GM12878 (cell line): ENCODE measurements at regions not wholly inside any gene's neighbourhood (a gene's known extent, or its start where the extent isn't known, plus 50 kb on each side); places are given as distances from the start of the nearest gene placed in this dataset.

Source experiments
- ATAC-seq: fragments of 200-7000 bp; cut with Tn5 transposase; 3 replicates; pipeline ENCODE4 v1.9.1; 2020; ENCODE audit warnings: mild to moderate bottlenecking, moderate library complexity
- BruUV-seq: library from RNA; stranded (reverse); fragments of 400-500 nt; replicated peaks from 2 replicates; lab custom pipeline; 2021; lab: Mats Ljungman, UMichigan
- CTCF ChIA-PET: fragments of 300-600 bp; sonication (Branson Sonifier 250); formaldehyde crosslinking; extraction: SDS; loops from one replicate; lab custom pipeline; 2021; ENCODE audit warnings: inconsistent platforms; lab: Yijun Ruan, JAX
- POLR2A ChIA-PET: fragments of 350-600 bp; formaldehyde crosslinking; extraction: SDS; loops from one replicate; lab custom pipeline; 2021; ENCODE audit warnings: inconsistent platforms; lab: Charles Lee
- RAD21 ChIA-PET: fragments of 300-600 bp; sonication (Branson Sonifier 250); formaldehyde crosslinking; loops from one replicate; lab custom pipeline; 2023; ENCODE audit warnings: antibody characterized with exemption; ENCODE audit not compliant: unreplicated experiment; lab: Charles Lee
- SMC1A ChIA-PET: fragments of 300-600 bp; sonication (Branson Sonifier 250); formaldehyde crosslinking; loops from one replicate; lab custom pipeline; 2023; ENCODE audit not compliant: unreplicated experiment, uncharacterized antibody; lab: Charles Lee
- DNase-seq: peaks from one replicate; pipeline ENCODE4 v3.0.0-alpha.2; 2011; ENCODE audit warnings: low read depth, low spot score
- FAIRE-seq: peaks from 3 replicates; lab custom pipeline; 2011; peaks lifted over from hg19 to GRCh38; lab: Jason Lieb, UNC
- H2AFZ ChIP-seq: 2 replicates; pipeline ENCODE4 v1.6.0; 2011; ENCODE audit warnings: low read depth, low read length, control low read depth; ENCODE audit not compliant: control insufficient read depth
- H3K27ac ChIP-seq: 2 replicates; pipeline ENCODE4 v1.5.1; 2011; ENCODE audit warnings: control low read depth; ENCODE audit not compliant: control insufficient read depth, insufficient read depth
- H3K27me3 ChIP-seq, 2 experiments: replicated peaks in 1 of 2; 2 replicates each; pipeline versions ENCODE4 v1.6.0 to v1.6.1; 2011; ENCODE audit warnings: low read length in 1 of 2; ENCODE audit not compliant: control insufficient read depth in 2 of 2, insufficient read depth in 2 of 2
- H3K36me3 ChIP-seq, 2 experiments: 2 replicates each; pipeline ENCODE4 v1.5.1; 2011; ENCODE audit warnings: low read length in 1 of 2; ENCODE audit not compliant: control insufficient read depth in 2 of 2, insufficient read depth in 2 of 2
- H3K4me1 ChIP-seq: 2 replicates; pipeline ENCODE4 v1.6.1; 2011; ENCODE audit warnings: mild to moderate bottlenecking, low read length, moderate library complexity, mixed read lengths; ENCODE audit not compliant: control insufficient read depth, insufficient read depth
- H3K4me2 ChIP-seq: 2 replicates; pipeline ENCODE4 v1.6.0; 2011; ENCODE audit warnings: control low read depth; ENCODE audit not compliant: control insufficient read depth, insufficient read depth
- H3K4me3 ChIP-seq: fragments of 200-600 bp; sonication (generic); 2 replicates; pipeline ENCODE4 v1.5.1; 2016
- H3K79me2 ChIP-seq: 2 replicates; pipeline ENCODE4 v1.6.0; 2011; ENCODE audit warnings: low read length; ENCODE audit not compliant: control insufficient read depth, insufficient read depth
- H3K9ac ChIP-seq: 2 replicates; pipeline ENCODE4 v1.8.0; 2011; ENCODE audit warnings: low read length, control low read depth, mixed read lengths; ENCODE audit not compliant: control insufficient read depth, insufficient read depth
- H3K9me3 ChIP-seq: replicated peaks from 3 replicates; pipeline ENCODE4 v1.5.1; 2011; ENCODE audit warnings: mild to moderate bottlenecking, low read length; ENCODE audit not compliant: control insufficient read depth, insufficient read depth
- H4K20me1 ChIP-seq: 2 replicates; pipeline ENCODE4 v1.6.0; 2011; ENCODE audit not compliant: control insufficient read depth, insufficient read depth
- BMI1 ChIP-seq: fragments of 450-650 bp; IDR thresholded peaks from 2 replicates; pipeline ENCODE4 v1.6.1; 2016; ENCODE audit warnings: mild to moderate bottlenecking, moderate library complexity, borderline replicate concordance
- CBX5 ChIP-seq: sonication (generic); IDR thresholded peaks from 2 replicates; pipeline ENCODE4 v1.6.1; 2016; ENCODE audit warnings: low read depth, moderate library complexity, mild to moderate bottlenecking, inconsistent platforms
- KAT2A ChIP-seq: conservative IDR thresholded peaks from 2 replicates; pipeline ENCODE4 v1.6.1; 2011; ENCODE audit warnings: low read depth, low read length; ENCODE audit not compliant: control insufficient read depth
- SMARCA5 ChIP-seq: fragments of 450-650 bp; IDR thresholded peaks from 2 replicates; pipeline ENCODE4 v1.6.1; 2017; ENCODE audit warnings: mild to moderate bottlenecking
- WGBS: methylation state at CpG from one replicate; pipeline ENCODE4 v1.1.6; 2016; ENCODE audit warnings: low lambda C conversion rate; ENCODE audit not compliant: insufficient replicate concordance, insufficient coverage; ENCODE audit errors: missing lambda C conversion rate; 5-methylcytosine and 5-hydroxymethylcytosine counted together
- in situ Hi-C: fragments of 300-500 bp; cut with MboI; formaldehyde crosslinking; loops from 9 replicates; pipeline ENCODE4 v1.14.3; 2018; ENCODE audit warnings: mixed read lengths
- intact Hi-C: fragments of 100-400 bp; cut with micrococcal nuclease; formaldehyde crosslinking; loops from one replicate; pipeline ENCODE4 v1.14.2; 2022; ENCODE audit not compliant: unreplicated experiment
- TF ChIP-seq, protein P1 (sequence below): fragments of 450-650 bp; IDR thresholded peaks from 2 replicates; pipeline ENCODE4 v1.6.1; 2017; ENCODE audit warnings: antibody characterized with exemption, mild to moderate bottlenecking, moderate library complexity

DNA sequence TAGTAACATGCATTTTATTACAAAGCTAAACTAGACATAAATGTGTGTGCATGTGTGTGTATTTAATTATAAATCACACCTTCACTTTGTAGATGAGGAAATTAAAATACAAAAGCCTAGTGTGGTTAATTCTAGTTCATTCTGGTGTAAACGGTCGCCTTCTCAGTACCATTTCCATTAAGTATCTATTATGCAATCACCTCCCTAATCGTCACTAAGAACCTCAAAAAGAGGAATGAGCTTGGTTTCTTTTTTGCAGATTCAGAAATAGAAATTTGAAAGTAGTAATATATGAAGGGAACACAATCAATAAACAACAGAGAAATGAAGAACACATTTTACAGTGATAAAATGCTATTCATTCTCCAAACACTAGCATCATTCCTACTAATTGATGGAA lies 233.2 kb downstream of the ZBBX start:
- 20% methylated on average over 3 of the region's 3 CpGs for WGBS
- RAD21 ChIA-PET, result no interaction called here
- in situ Hi-C loops, result no loop called here
- no peak for FAIRE-seq
- Histone ChIP-seq H3K36me3 (no peaks in the 10 kb centered on the region), H3K9me3 (no peaks in the 10 kb centered on the region), H3K4me2 (no peak overlapping the region), H3K4me1 (no peaks in the 10 kb centered on the region), H3K27me3 (no peaks in the 10 kb centered on the region), H2AFZ (no peak overlapping the region), H3K9ac (no peak overlapping the region), H3K79me2 (no peaks in the 10 kb centered on the region), H3K4me3 (no peak overlapping the region), H4K20me1 (no peaks in the 10 kb centered on the region), H3K27ac (no peak overlapping the region)
- no peak for DNase-seq
- no peak for TF ChIP-seq BMI1
- no peak for TF ChIP-seq KAT2A
- no peak for TF ChIP-seq SMARCA5
- TF ChIP-seq, protein P1, sequence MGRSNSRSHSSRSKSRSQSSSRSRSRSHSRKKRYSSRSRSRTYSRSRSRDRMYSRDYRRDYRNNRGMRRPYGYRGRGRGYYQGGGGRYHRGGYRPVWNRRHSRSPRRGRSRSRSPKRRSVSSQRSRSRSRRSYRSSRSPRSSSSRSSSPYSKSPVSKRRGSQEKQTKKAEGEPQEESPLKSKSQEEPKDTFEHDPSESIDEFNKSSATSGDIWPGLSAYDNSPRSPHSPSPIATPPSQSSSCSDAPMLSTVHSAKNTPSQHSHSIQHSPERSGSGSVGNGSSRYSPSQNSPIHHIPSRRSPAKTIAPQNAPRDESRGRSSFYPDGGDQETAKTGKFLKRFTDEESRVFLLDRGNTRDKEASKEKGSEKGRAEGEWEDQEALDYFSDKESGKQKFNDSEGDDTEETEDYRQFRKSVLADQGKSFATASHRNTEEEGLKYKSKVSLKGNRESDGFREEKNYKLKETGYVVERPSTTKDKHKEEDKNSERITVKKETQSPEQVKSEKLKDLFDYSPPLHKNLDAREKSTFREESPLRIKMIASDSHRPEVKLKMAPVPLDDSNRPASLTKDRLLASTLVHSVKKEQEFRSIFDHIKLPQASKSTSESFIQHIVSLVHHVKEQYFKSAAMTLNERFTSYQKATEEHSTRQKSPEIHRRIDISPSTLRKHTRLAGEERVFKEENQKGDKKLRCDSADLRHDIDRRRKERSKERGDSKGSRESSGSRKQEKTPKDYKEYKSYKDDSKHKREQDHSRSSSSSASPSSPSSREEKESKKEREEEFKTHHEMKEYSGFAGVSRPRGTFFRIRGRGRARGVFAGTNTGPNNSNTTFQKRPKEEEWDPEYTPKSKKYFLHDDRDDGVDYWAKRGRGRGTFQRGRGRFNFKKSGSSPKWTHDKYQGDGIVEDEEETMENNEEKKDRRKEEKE, result no peak
- no peak for TF ChIP-seq CBX5
- CTCF ChIA-PET, result no interaction called here
- POLR2A ChIA-PET, result interaction anchor here (1.0 kb wide), 1 partner anchor 12 kb away, joined by 3 read pairs; no protein-coding TSS in a partner anchor
- SMC1A ChIA-PET, result interaction anchor here (0.9 kb wide), 2 partner anchors 46 to 65 kb away, joined by 3 read pairs; no protein-coding TSS in a partner anchor
- no TSS peak for BruUV-seq
- intact Hi-C loops, result no loop called here
- ATAC-seq, result no peak
